Medulla oblongata (tissue), 1 donor: ENCODE measurements at regions not wholly inside any gene's neighbourhood (a gene's known extent, or its start where the extent isn't known, plus 50 kb on each side); places are given as distances from the start of the nearest gene placed in this dataset.
A peak's percentile ranks its signal among the peaks of the same experiment; 100 is the strongest.

Experiments used
- DNase-seq: peaks from one replicate; pipeline ENCODE4 v3.0.0-alpha.2; 2015; ENCODE audit errors: extremely low spot score

GRCh38 chr12:58529114-58529665, 391.1 kb downstream of the LRIG3 start:
- no peak for DNase-seq

DNA sequence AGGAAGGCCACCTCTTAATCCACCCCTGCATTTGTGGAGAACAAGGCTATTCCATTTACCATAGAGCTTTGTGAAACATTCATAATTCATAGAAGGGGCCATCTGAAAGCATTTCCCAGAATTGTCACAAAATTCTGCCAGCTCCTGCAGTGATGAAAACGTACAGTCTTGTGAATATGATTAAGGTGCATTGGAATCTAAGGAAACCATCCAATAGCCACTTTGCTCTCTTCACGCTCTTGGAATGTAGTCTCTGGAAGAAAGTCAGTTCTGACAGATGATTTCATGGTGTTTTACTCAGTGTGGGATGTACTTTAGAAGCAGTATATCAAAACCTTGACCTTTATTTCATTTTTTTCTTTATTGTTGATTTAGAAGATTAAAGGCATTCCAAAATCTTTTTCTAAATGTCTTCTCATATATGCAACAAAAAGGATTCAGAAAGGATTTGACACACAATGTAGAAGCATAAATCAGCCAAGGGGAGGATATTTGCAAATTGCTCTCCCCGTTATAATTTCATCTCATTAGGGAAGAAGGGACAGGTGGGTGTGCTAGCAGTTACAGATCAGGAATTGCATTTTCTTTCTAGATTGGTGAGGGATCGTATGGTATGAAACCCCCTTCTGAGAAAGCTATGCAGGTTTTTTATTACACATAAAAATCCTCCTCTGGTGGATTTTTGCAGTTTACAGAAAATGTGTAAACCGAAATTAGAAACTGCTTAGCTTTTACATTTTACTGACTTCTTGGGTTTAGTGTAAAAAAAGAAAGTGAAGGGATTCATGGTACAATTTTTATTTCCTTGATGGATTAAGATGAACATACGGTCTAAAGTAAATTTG, 390.2 kb downstream of the LRIG3 start:
- no peak for DNase-seq

- no peak for DNase-seq
Measured at GRCh38 chr12:58530742-58531062, 389.6 kb downstream of the LRIG3 start.

DNA sequence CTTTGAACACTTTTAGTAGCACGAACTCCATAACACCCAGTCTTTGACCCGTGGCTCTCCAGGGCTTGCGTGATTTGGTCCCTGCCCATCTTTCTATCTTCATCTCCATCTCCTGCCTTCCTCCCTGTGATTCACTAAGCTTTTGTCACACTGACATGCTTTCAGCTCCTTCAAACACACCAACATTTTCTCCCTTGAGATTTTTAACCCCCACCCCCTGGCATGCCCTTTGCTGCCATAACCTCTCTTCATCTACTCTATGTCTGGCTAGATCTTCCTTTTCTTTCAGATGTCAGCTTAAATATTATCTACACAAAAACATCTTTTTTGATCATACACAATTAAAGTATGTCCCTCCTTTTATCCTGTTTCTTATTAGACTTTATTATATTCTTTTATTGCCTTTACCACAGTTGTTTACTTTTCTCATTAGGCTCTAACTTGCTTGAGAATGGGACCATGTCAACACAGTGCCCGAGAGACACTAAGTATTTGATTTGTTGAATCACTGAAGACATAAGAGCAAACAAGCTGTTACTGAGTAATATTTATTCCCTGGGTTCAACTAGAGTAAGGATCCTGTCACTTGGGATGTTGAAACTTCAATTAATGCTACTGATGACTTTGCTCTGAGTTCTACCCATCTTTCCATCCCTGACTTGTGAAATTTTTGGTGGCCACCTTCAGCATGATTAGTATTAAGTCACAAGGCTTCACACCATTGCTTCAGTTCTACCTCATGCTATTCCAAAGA, 387.3 kb downstream of the LRIG3 start:
- no peak for DNase-seq

GRCh38 chr12:58533652-58534051, 386.7 kb downstream of the LRIG3 start:
- DNase-seq = no peak

GRCh38 chr12:58537278-58537677, 383.0 kb downstream of the LRIG3 start:
- DNase-seq = no peak

- no peak for DNase-seq
Measured at GRCh38 chr12:58539295-58539694, 381.0 kb downstream of the LRIG3 start.

GRCh38 chr12:58540480-58541299, 379.6 kb downstream of the LRIG3 start:
- peak; percentile 82 for DNase-seq

DNA sequence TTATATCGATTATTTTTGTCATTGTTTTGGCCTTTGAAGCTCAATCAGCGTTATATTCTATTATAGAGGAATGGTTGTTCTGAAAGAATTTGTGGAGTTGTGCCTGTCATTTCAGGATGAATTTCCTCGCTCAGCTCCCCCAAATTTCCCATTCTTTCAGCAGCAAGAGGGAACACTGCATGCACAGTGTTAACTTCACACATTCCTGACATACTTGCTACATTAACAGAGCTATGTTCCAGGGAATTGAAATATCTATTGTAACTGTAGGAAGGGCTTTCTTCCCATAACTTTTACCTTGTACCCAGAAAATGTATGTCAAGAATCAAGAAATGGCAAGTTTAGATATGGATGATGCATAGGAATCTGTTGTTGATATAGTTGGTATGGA, 379.0 kb downstream of the LRIG3 start:
- no peak for DNase-seq

DNA sequence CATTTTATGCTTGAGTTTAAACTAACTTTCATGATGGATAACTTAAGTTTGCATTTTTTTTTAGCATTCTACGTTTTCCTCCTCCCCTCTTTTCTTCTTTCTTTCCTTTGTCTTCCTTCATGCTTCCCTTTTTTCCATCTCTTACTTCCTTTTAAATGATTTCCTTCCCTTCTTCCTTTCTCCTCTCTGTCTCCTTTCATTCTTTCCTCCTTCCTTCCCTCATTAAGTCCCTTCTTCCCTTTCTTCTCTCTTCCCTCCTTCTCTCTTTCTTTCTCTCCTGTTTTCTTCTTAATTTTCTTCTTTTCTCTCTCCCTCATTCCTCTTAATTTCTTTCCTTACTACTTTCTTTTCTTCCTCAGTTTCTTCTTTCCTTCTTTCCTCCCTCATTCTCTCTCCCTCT, 376.0 kb downstream of the LRIG3 start:
- DNase-seq = no peak

- DNase-seq = no peak
Measured at GRCh38 chr12:58547217-58547616, 373.1 kb downstream of the LRIG3 start.

DNA sequence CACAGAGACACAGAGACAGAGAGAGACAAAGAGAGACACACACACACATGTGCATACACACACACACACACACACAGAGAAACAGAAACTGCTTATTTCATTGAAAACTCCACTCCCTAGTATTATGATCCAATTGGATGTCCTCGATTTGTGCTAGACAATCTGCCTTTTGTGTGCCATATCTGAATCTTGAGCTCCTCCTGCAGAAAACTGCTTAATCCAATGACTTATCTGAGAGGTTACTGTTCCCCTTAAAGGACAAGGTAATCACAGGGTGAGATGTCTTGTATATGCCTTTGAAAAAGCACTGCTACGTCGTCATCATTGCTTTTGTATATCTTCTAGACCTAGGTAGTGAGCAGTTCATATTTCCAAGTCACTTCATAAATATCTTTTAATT, 371.5 kb downstream of the LRIG3 start:
- no peak for DNase-seq

- DNase-seq = no peak
Measured at GRCh38 chr12:58554522-58555157, 365.7 kb downstream of the LRIG3 start.

DNA sequence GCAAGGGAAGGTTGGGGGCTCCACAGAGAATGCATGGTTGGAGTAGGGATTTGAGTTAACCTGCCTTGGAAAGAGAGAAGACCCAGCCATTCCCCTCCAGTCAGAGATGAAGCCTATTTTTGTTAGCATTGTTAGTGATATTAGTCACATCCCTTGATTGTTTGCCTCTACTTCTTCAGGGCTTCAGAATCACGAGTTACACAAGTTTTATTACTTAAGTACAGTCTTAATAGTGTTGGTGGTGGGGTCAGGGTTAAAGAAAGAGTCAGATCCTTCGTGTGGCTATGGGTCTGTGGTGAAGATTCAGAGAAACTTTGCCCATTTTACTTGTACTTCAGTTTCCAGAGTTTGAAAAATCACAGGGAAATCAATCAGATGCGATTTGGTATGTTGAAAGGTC, 363.1 kb downstream of the LRIG3 start:
- DNase-seq = no peak

- DNase-seq = no peak
Measured at GRCh38 chr12:58557661-58558060, 362.6 kb downstream of the LRIG3 start.

- no peak for DNase-seq
Measured at GRCh38 chr12:58563621-58564020, 356.7 kb downstream of the LRIG3 start.

DNA sequence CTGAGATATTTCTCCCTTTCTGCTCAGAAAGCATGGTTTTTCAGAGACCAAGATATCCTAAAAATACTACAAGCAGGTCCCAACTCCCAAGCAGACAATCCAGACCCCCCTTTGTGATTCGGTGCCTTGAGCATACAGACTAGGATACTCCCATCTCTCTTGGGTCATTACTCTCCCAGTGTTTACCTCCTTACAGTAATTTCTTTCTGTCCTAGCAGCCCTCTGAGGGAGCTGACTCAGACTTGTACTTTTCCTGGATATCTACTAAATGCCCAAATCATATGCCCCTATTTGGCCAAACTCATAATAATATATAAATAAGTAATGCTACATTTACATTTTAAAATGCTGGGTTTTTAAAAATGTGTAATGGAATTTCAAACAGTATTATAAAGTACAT, 355.6 kb downstream of the LRIG3 start:
- DNase-seq = no peak

- no peak for DNase-seq
Measured at GRCh38 chr12:58566599-58566998, 353.7 kb downstream of the LRIG3 start.

GRCh38 chr12:58567189-58567588, 353.1 kb downstream of the LRIG3 start:
- no peak for DNase-seq

DNA sequence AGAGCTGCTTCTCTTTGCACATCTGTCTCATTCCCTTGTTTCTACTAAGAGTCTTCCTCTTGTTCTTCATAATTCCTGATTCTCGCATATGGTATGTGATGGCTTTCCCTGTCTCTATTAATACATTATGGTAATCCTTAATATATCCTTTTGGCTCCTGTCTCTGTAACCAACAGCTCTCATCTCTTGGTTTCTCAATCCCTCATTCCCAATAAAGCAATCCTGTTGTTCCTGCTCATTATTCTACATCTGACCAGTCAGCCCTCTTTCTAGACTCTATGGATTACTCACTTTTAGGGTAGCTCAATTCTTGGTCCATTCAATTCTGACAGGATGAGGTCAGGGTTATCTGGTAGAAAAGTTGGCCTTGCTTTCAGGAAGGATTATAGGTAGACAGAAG, 349.9 kb downstream of the LRIG3 start:
- no peak for DNase-seq

DNA sequence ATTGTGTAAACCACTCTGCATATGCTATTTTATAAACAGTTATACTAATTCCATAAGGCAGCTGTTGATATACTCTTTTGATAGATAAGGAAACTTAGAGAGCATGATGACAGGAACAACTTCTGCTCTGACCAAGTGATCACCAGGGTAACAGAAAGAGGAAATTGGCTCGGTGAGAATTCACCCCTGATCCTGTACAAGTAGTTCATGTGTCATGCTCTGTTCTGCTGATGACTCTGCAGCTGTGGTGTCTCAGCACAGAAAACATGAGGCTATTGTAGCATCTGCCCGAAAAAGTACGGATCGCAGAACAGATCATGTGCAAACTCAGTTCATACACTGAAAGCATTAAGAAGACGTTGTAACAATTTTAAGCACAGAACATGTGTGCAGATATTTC, 345.0 kb downstream of the LRIG3 start:
- peak; percentile 9 for DNase-seq

DNA sequence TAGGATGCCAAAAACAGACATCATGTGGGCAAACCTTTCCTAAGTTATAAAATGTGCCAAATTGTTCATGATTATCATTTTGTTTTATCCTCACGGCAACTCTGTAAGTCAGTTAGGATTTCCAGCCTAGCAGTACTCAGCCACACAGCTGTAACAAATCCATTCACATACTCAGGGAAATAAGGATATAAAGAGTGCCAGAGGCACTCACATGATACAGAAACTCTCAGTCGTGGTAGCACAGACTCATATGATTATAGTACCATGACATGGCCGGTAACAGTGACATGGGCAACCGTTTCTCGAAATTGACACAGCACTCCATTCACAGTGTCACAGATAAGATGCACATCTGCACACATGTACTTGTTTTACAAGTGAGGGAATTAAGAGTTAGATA, 344.2 kb downstream of the LRIG3 start:
- no peak for DNase-seq
